ENCODE measurements at regions not wholly inside any gene's neighbourhood (a gene's known extent, or its start where the extent isn't known, plus 50 kb on each side); places are given as distances from the start of the nearest gene placed in this dataset.

DNA sequence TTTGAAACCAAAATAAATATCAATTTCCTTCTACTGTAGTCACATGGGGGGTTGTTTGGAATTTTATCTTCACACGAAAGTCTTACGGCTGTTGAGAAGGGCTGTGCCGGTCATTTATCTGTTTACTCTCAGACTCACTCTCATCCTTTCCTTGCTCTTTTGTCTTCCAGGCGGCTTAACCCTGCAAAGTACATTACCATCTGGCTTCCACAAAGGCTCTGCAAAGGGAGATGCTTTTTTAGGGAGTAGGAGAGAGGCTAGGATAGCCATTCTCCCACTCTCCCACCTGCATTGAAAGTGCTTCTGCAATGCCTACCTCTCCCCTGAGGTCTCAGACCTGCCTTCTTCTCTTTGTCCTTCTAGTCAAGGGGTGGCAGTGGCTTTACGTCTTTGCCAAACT is 247.6 kb downstream of the MEIS1 start:
- TF ChIP-seq POLR2AphosphoS5 (IDR thresholded peaks at IDR 0.05; ENCODE audit: insufficient read depth, low read depth, low read length) (no peak), POLR2A (IDR thresholded peaks at IDR 0.05; ENCODE audit: low read depth, low read length) (no peak), MYC (IDR thresholded peaks at IDR 0.05; ENCODE audit: low read depth, low read length) (no peak), JUN (IDR thresholded peaks at IDR 0.05; ENCODE audit: borderline replicate concordance, insufficient read depth, insufficient read length, low read depth) (no peak)
- TF ChIP-seq, protein P1, sequence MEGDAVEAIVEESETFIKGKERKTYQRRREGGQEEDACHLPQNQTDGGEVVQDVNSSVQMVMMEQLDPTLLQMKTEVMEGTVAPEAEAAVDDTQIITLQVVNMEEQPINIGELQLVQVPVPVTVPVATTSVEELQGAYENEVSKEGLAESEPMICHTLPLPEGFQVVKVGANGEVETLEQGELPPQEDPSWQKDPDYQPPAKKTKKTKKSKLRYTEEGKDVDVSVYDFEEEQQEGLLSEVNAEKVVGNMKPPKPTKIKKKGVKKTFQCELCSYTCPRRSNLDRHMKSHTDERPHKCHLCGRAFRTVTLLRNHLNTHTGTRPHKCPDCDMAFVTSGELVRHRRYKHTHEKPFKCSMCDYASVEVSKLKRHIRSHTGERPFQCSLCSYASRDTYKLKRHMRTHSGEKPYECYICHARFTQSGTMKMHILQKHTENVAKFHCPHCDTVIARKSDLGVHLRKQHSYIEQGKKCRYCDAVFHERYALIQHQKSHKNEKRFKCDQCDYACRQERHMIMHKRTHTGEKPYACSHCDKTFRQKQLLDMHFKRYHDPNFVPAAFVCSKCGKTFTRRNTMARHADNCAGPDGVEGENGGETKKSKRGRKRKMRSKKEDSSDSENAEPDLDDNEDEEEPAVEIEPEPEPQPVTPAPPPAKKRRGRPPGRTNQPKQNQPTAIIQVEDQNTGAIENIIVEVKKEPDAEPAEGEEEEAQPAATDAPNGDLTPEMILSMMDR (IDR thresholded peaks at IDR 0.05; ENCODE audit: extremely low read depth in 1 of 2, insufficient read depth in 1 of 2, low read depth in 1 of 2, low read length in 2 of 2) = no peak

Data from endothelial cell of umbilical vein (primary cell).